ENCODE measurements at regions not wholly inside any gene's neighbourhood (a gene's known extent, or its start where the extent isn't known, plus 50 kb on each side); places are given as distances from the start of the nearest gene placed in this dataset.
"Not testable (repeated sequence)": the region's sequence is repeated elsewhere in the genome, so short reads cannot be mapped to it uniquely, and the experiment has no call there.

DNA sequence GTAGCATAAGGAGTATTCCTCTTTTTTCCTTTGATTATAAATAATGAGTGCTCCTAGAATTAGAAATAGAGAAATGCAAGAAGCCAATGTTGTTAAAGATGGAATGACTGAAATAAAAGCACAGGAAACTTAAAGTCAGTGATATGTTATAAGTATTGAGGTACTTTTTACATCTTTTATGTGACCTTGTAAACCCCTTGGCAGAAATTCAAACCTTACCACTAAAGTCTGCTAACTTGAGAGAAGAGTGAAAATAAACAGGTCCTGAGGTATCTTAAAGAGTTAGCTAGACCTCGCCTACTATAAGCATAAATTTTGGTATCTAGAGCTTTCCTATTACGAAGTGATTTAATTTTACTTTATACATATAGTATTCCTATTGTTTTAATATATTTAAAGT is 188.2 kb downstream of the DKK1 start:
- Histone ChIP-seq H3K27ac (no peak overlapping the region), H3K27me3 (no peaks in the 10 kb centered on the region), H3K36me3 (no peaks in the 10 kb centered on the region), H3K4me3 (no peak overlapping the region), H3K9me3 (ENCODE audit: low read depth) (peaks cover 4% of the 10 kb centered on the region), H3K4me1 (ENCODE audit: low read depth) (no peaks in the 10 kb centered on the region)
- TF ChIP-seq, protein P1, sequence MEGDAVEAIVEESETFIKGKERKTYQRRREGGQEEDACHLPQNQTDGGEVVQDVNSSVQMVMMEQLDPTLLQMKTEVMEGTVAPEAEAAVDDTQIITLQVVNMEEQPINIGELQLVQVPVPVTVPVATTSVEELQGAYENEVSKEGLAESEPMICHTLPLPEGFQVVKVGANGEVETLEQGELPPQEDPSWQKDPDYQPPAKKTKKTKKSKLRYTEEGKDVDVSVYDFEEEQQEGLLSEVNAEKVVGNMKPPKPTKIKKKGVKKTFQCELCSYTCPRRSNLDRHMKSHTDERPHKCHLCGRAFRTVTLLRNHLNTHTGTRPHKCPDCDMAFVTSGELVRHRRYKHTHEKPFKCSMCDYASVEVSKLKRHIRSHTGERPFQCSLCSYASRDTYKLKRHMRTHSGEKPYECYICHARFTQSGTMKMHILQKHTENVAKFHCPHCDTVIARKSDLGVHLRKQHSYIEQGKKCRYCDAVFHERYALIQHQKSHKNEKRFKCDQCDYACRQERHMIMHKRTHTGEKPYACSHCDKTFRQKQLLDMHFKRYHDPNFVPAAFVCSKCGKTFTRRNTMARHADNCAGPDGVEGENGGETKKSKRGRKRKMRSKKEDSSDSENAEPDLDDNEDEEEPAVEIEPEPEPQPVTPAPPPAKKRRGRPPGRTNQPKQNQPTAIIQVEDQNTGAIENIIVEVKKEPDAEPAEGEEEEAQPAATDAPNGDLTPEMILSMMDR (IDR thresholded peaks at IDR 0.05; ENCODE audit: low read depth, low read length), result no peak
- DNase-seq (ENCODE audit: low read depth in 1 of 2, low spot score in 1 of 2), result no peak

DNA sequence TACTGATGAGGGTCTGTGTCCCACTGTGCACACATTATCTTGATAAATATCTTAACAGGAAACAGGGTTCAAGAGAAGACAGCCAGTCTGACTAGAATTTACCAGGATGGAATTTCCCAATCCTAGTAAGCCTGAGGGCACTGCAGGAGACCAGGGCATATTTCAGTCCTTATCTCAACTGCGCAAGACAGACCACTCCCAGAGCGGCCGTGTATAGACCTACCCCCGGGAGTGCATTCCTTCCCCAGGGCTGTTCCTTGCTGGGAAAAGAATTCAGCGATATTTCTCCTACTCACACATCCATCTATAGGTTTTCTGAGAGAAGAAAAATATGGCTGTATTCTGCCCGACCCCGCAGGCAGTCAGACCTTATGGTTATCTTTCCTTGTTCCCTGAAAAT is 191.3 kb downstream of the DKK1 start:
- H3K9me3 ChIP-seq (ENCODE audit: low read depth); DNase-seq (ENCODE audit: low read depth in 1 of 2, low spot score in 1 of 2); H3K27me3 ChIP-seq; H3K36me3 ChIP-seq; H3K4me1 ChIP-seq (ENCODE audit: low read depth); H3K4me3 ChIP-seq; H3K27ac ChIP-seq: not testable (repeated sequence)

DNA sequence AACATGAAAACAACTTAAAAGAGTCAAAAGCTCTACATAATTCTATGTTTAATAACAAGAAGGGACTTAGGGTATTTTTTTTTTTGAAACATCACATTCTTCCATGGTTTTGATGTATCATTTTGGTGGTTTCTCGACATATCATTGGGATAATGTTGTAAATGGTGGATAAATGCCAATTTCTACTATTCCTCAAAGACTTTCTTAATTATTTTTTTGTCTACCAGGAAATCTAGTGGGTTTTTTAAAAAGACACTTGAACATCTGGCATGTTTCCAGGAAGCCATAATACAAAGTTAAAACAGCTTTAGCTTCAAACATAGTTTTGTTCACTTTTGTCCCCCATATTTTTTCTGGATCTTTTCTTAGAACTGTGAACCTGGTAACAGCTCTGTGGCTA is 200.4 kb downstream of the DKK1 start:
- Histone ChIP-seq H3K4me1 (ENCODE audit: low read depth) (no peaks in the 10 kb centered on the region), H3K4me3 (no peak overlapping the region), H3K9me3 (ENCODE audit: low read depth) (no peaks in the 10 kb centered on the region), H3K27ac (no peak overlapping the region), H3K27me3 (no peaks in the 10 kb centered on the region), H3K36me3 (no peaks in the 10 kb centered on the region)
- DNase-seq (ENCODE audit: low read depth in 1 of 2, low spot score in 1 of 2), result no peak
- TF ChIP-seq, protein P1 (IDR thresholded peaks at IDR 0.05; ENCODE audit: low read depth, low read length), result no peak

- Histone ChIP-seq H3K36me3 (no peaks in the 10 kb centered on the region), H3K27me3 (no peaks in the 10 kb centered on the region), H3K9me3 (ENCODE audit: low read depth) (no peaks in the 10 kb centered on the region), H3K27ac (no peak overlapping the region), H3K4me3 (no peak overlapping the region), H3K4me1 (ENCODE audit: low read depth) (no peaks in the 10 kb centered on the region)
- TF ChIP-seq, protein P1 (IDR thresholded peaks at IDR 0.05; ENCODE audit: low read depth, low read length), result no peak
- peak in 1 of 2 donors; percentile 39 for DNase-seq (ENCODE audit: low read depth in 1 of 2, low spot score in 1 of 2)
Measured at GRCh38 chr10:52517012-52517411, 202.9 kb downstream of the DKK1 start.

- Histone ChIP-seq H3K27me3 (no peaks in the 10 kb centered on the region), H3K4me3 (no peak overlapping the region), H3K4me1 (ENCODE audit: low read depth) (no peaks in the 10 kb centered on the region), H3K36me3 (no peaks in the 10 kb centered on the region), H3K9me3 (ENCODE audit: low read depth) (no peaks in the 10 kb centered on the region), H3K27ac (no peak overlapping the region)
- TF ChIP-seq, protein P1 (IDR thresholded peaks at IDR 0.05; ENCODE audit: low read depth, low read length), result no peak
- no peak for DNase-seq (ENCODE audit: low read depth in 1 of 2, low spot score in 1 of 2)
Measured at GRCh38 chr10:52523696-52524095, 209.6 kb downstream of the DKK1 start.

- Histone ChIP-seq H3K4me1 (ENCODE audit: low read depth) (no peaks in the 10 kb centered on the region), H3K27ac (no peak overlapping the region)
Measured at GRCh38 chr10:52525761-52526160, 211.7 kb downstream of the DKK1 start.

More at GRCh38 chr10:52525761-52526160, 211.7 kb downstream of the DKK1 start:
- no peaks in the 10 kb centered on the region for H3K36me3 ChIP-seq
- H3K9me3 ChIP-seq (ENCODE audit: low read depth), result no peaks in the 10 kb centered on the region
- H3K27me3 ChIP-seq, result no peaks in the 10 kb centered on the region
- TF ChIP-seq, protein P1 (IDR thresholded peaks at IDR 0.05; ENCODE audit: low read depth, low read length), result no peak
- DNase-seq (ENCODE audit: low read depth in 1 of 2, low spot score in 1 of 2), result no peak
- H3K4me3 ChIP-seq, result no peak overlapping the region
